ENCODE measurements at regions not wholly inside any gene's neighbourhood (a gene's known extent, or its start where the extent isn't known, plus 50 kb on each side); places are given as distances from the start of the nearest gene placed in this dataset.
"Not testable (repeated sequence)": the region's sequence is repeated elsewhere in the genome, so short reads cannot be mapped to it uniquely, and the experiment has no call there.

- no peak for TF ChIP-seq EZH2phosphoT487 (IDR thresholded peaks at IDR 0.05; ENCODE audit: borderline replicate concordance, low read depth, low read length)
- Histone ChIP-seq H4K20me1 (ENCODE audit: insufficient read depth, low read length) (no peaks in the 10 kb centered on the region), H3K36me3 (ENCODE audit: insufficient read depth, low read length) (no peaks in the 10 kb centered on the region), H3K9me3 (ENCODE audit: low read length) (peaks cover 5% of the 10 kb centered on the region), H3K4me1 (ENCODE audit: insufficient read depth, low read length, poor library complexity, severe bottlenecking) (no peaks in the 10 kb centered on the region), H3K9me2 (ENCODE audit: insufficient read depth, low read length) (no peaks in the 10 kb centered on the region), H3K79me2 (ENCODE audit: insufficient read depth, low read depth, low read length) (no peaks in the 10 kb centered on the region), H3K4me2 (ENCODE audit: low read length) (no peak overlapping the region), H3K27ac (ENCODE audit: low read depth, low read length, poor library complexity, severe bottlenecking) (no peak overlapping the region), H2AFZ (ENCODE audit: low read length) (no peak overlapping the region), H3K4me3 (ENCODE audit: low read depth, low read length, poor library complexity, severe bottlenecking) (no peak overlapping the region)
- BruUV-seq (replicated peaks): no TSS peak
- intact Hi-C loops (cut with micrococcal nuclease; ENCODE audit: unreplicated experiment): no loop called here
- ChIA-PET CTCF (ENCODE audit: unreplicated experiment) (no interaction called here), POLR2A (no interaction called here)
- no peak for DNase-seq (ENCODE audit: low spot score)
Observed at GRCh38 chr5:27748847-27749246, 710.5 kb upstream of the CDH9 start.

- H3K79me2 ChIP-seq (ENCODE audit: insufficient read depth, low read depth, low read length); POLR2A ChIA-PET; H3K9me3 ChIP-seq (ENCODE audit: low read length); H3K36me3 ChIP-seq (ENCODE audit: insufficient read depth, low read length); H3K4me1 ChIP-seq (ENCODE audit: insufficient read depth, low read length, poor library complexity, severe bottlenecking); H2AFZ ChIP-seq (ENCODE audit: low read length); H3K4me2 ChIP-seq (ENCODE audit: low read length); H3K27ac ChIP-seq (ENCODE audit: low read depth, low read length, poor library complexity, severe bottlenecking); CTCF ChIA-PET (ENCODE audit: unreplicated experiment); BruUV-seq (replicated peaks); H3K4me3 ChIP-seq (ENCODE audit: low read depth, low read length, poor library complexity, severe bottlenecking); H4K20me1 ChIP-seq (ENCODE audit: insufficient read depth, low read length); H3K9me2 ChIP-seq (ENCODE audit: insufficient read depth, low read length); DNase-seq (ENCODE audit: low spot score); intact Hi-C loops (cut with micrococcal nuclease; ENCODE audit: unreplicated experiment): not testable (repeated sequence)
Observed at GRCh38 chr5:27743383-27743979, 705.1 kb upstream of the CDH9 start.

GRCh38 chr5:27742805-27743204, 704.4 kb upstream of the CDH9 start:
- no peaks in the 10 kb centered on the region for H3K4me1 ChIP-seq (ENCODE audit: insufficient read depth, low read length, poor library complexity, severe bottlenecking)
- DNase-seq (ENCODE audit: low spot score): no peak
- H3K79me2 ChIP-seq (ENCODE audit: insufficient read depth, low read depth, low read length): no peaks in the 10 kb centered on the region
- no peaks in the 10 kb centered on the region for H3K9me2 ChIP-seq (ENCODE audit: insufficient read depth, low read length)
- no peak overlapping the region for H3K4me2 ChIP-seq (ENCODE audit: low read length)
- POLR2A ChIA-PET: no interaction called here
- no peaks in the 10 kb centered on the region; the same call in none of the 2 replicates for H3K9me3 ChIP-seq (ENCODE audit: low read length)
- no peak overlapping the region for H3K27ac ChIP-seq (ENCODE audit: low read depth, low read length, poor library complexity, severe bottlenecking)
- TF ChIP-seq EZH2phosphoT487 (IDR thresholded peaks at IDR 0.05; ENCODE audit: borderline replicate concordance, low read depth, low read length) (no peak), CTCF (conservative IDR thresholded peaks at IDR 0.05; ENCODE audit: low read length) (no peak)
- no peaks in the 10 kb centered on the region for H3K36me3 ChIP-seq (ENCODE audit: insufficient read depth, low read length)
- intact Hi-C loops (cut with micrococcal nuclease; ENCODE audit: unreplicated experiment): no loop called here
- CTCF ChIA-PET (ENCODE audit: unreplicated experiment): no interaction called here
- no TSS peak for BruUV-seq (replicated peaks)
- no peaks in the 10 kb centered on the region for H4K20me1 ChIP-seq (ENCODE audit: insufficient read depth, low read length)
- H2AFZ ChIP-seq (ENCODE audit: low read length): no peak overlapping the region
- H3K4me3 ChIP-seq (ENCODE audit: low read depth, low read length, poor library complexity, severe bottlenecking): no peak overlapping the region

- Histone ChIP-seq H3K4me1 (ENCODE audit: insufficient read depth, low read length, poor library complexity, severe bottlenecking) (no peaks in the 10 kb centered on the region), H2AFZ (ENCODE audit: low read length) (no peak overlapping the region), H3K9me2 (ENCODE audit: insufficient read depth, low read length) (no peaks in the 10 kb centered on the region), H3K4me3 (ENCODE audit: low read depth, low read length, poor library complexity, severe bottlenecking) (no peak overlapping the region), H4K20me1 (ENCODE audit: insufficient read depth, low read length) (no peaks in the 10 kb centered on the region), H3K79me2 (ENCODE audit: insufficient read depth, low read depth, low read length) (no peaks in the 10 kb centered on the region), H3K4me2 (ENCODE audit: low read length) (no peak overlapping the region), H3K36me3 (ENCODE audit: insufficient read depth, low read length) (no peaks in the 10 kb centered on the region), H3K27ac (ENCODE audit: low read depth, low read length, poor library complexity, severe bottlenecking) (no peak overlapping the region), H3K9me3 (ENCODE audit: low read length) (no peaks in the 10 kb centered on the region)
- DNase-seq (ENCODE audit: low spot score): no peak
- TF ChIP-seq CTCF (conservative IDR thresholded peaks at IDR 0.05; ENCODE audit: low read length) (no peak), EZH2phosphoT487 (IDR thresholded peaks at IDR 0.05; ENCODE audit: borderline replicate concordance, low read depth, low read length) (no peak)
- intact Hi-C loops (cut with micrococcal nuclease; ENCODE audit: unreplicated experiment): no loop called here
- POLR2A ChIA-PET: no interaction called here
- CTCF ChIA-PET (ENCODE audit: unreplicated experiment): no interaction called here
- no TSS peak for BruUV-seq (replicated peaks)
Observed at GRCh38 chr5:27734838-27735237, 696.5 kb upstream of the CDH9 start.

Measured in OCI-LY7 (cell line).